ENCODE measurements at regions not wholly inside any gene's neighbourhood (a gene's known extent, or its start where the extent isn't known, plus 50 kb on each side); places are given as distances from the start of the nearest gene placed in this dataset.

GRCh38 chr11:27194976-27195375 lies 154.4 kb downstream of the BBOX1 start:
- ATAC-seq (no peak), DNase-seq (no peak)
- Histone ChIP-seq H3K36me3 (no peaks in the 10 kb centered on the region), H3K4me3 (no peak overlapping the region), H3K9me3 (no peaks in the 10 kb centered on the region), H3K4me1 (no peaks in the 10 kb centered on the region), H3K27ac (no peak overlapping the region), H3K27me3 (peaks cover 14% of the 10 kb centered on the region)
- no peak for TF ChIP-seq CTCF (IDR thresholded peaks at IDR 0.05)
- intact Hi-C loops (cut with DNase I), result no loop called here

GRCh38 chr11:27193434-27194225 lies 153.0 kb downstream of the BBOX1 start:
- no peaks in the 10 kb centered on the region for H3K36me3 ChIP-seq
- ATAC-seq (no peak), DNase-seq (no peak)
- peaks cover 20% of the 10 kb centered on the region for H3K27me3 ChIP-seq
- no peaks in the 10 kb centered on the region for H3K9me3 ChIP-seq
- no peak overlapping the region for H3K4me3 ChIP-seq
- no peaks in the 10 kb centered on the region for H3K4me1 ChIP-seq
- H3K27ac ChIP-seq, result no peak overlapping the region
- no peak for TF ChIP-seq CTCF (IDR thresholded peaks at IDR 0.05)
- intact Hi-C loops (cut with DNase I), result no loop called here

DNA sequence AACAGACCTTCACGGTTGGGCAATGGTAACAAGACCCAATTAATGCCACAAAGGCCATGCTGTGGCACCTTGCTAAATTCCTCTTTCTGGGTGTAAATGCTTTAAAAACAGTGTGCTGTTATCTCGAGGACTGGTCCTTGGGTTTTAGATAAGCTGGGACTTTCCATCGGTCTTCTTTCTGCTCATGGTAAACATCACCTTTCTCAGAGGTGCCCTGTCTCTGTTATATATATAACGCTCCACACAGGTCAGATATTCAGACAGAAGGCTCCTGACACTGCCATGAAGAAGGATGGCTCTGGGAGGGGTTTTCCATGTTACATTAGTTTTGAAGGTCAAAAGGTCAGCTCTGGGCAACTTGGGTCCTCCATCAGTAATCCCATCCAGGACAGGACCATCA lies 151.6 kb downstream of the BBOX1 start:
- Histone ChIP-seq H3K36me3 (no peaks in the 10 kb centered on the region), H3K4me3 (no peak overlapping the region), H3K27me3 (peaks cover 25% of the 10 kb centered on the region), H3K27ac (no peak overlapping the region), H3K4me1 (no peaks in the 10 kb centered on the region), H3K9me3 (no peaks in the 10 kb centered on the region)
- TF ChIP-seq CTCF (IDR thresholded peaks at IDR 0.05), result no peak
- DNase-seq (no peak), ATAC-seq (no peak)
- intact Hi-C loops (cut with DNase I), result no loop called here

DNA sequence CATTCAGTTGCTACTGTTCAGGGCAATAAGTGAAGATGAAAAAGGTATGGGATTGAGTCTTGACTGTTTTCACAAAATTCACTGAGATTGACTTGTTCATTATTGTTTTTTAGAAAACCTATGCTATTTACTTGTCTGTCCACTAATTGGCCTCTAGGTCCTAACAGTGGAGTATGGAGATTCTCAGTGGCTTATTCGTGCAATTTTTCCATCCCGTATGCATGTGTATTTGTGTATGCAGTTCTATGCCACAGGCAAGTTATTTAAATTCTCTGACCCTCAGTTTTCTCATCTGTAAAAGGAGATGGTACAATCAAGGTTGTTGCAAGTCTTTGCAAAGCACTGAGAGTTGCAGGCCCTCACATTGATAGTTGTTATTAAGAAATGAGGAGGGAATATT lies 151.0 kb downstream of the BBOX1 start:
- Histone ChIP-seq H3K27ac (no peak overlapping the region), H3K4me1 (no peaks in the 10 kb centered on the region), H3K36me3 (no peaks in the 10 kb centered on the region), H3K27me3 (peaks cover 25% of the 10 kb centered on the region), H3K9me3 (no peaks in the 10 kb centered on the region), H3K4me3 (no peak overlapping the region)
- ATAC-seq, result no peak
- intact Hi-C loops (cut with DNase I), result no loop called here
- TF ChIP-seq CTCF (IDR thresholded peaks at IDR 0.05), result no peak
- DNase-seq, result no peak

GRCh38 chr11:27188696-27189095 lies 148.1 kb downstream of the BBOX1 start:
- H3K27me3 ChIP-seq, result peaks cover 21% of the 10 kb centered on the region
- H3K27ac ChIP-seq, result no peak overlapping the region
- no peak overlapping the region for H3K4me3 ChIP-seq
- ATAC-seq (no peak), DNase-seq (no peak)
- TF ChIP-seq CTCF (IDR thresholded peaks at IDR 0.05), result no peak
- H3K36me3 ChIP-seq, result no peaks in the 10 kb centered on the region
- intact Hi-C loops (cut with DNase I), result loop anchor here (10.0 kb wide), 1 partner anchor 106 kb away; no protein-coding TSS in a partner anchor
- no peaks in the 10 kb centered on the region for H3K4me1 ChIP-seq
- H3K9me3 ChIP-seq, result no peaks in the 10 kb centered on the region

Measured in upper lobe of right lung (tissue), 1 donor.